ENCODE measurements at regions not wholly inside any gene's neighbourhood (a gene's known extent, or its start where the extent isn't known, plus 50 kb on each side); places are given as distances from the start of the nearest gene placed in this dataset.

GRCh38 chr1:56301791-56302190, 277.6 kb downstream of the PLPP3 start:
- H3K4me3 ChIP-seq (ENCODE audit: low read length) = no peak overlapping the region
- no peaks in the 10 kb centered on the region for H3K36me3 ChIP-seq (ENCODE audit: insufficient read depth, low read length)
- H3K4me1 ChIP-seq (ENCODE audit: insufficient read depth, low read length) = no peaks in the 10 kb centered on the region
- no peak overlapping the region for H2AFZ ChIP-seq (ENCODE audit: low read depth, low read length)
- no peaks in the 10 kb centered on the region for H3K9me3 ChIP-seq (ENCODE audit: low read length)
- no peaks in the 10 kb centered on the region for H3K27me3 ChIP-seq (ENCODE audit: insufficient read depth, low read length)

- no peaks in the 10 kb centered on the region for H3K4me1 ChIP-seq (ENCODE audit: insufficient read depth, low read length)
- no peak overlapping the region for H3K4me3 ChIP-seq (ENCODE audit: low read length)
- H3K36me3 ChIP-seq (ENCODE audit: insufficient read depth, low read length) = no peaks in the 10 kb centered on the region
- H3K9me3 ChIP-seq (ENCODE audit: low read length) = no peaks in the 10 kb centered on the region
- no peak overlapping the region for H2AFZ ChIP-seq (ENCODE audit: low read depth, low read length)
- H3K27me3 ChIP-seq (ENCODE audit: insufficient read depth, low read length) = no peaks in the 10 kb centered on the region
Observed at GRCh38 chr1:56300836-56301235, 278.5 kb downstream of the PLPP3 start.

GRCh38 chr1:56298866-56299265, 280.5 kb downstream of the PLPP3 start:
- H3K4me3 ChIP-seq (ENCODE audit: low read length) = no peak overlapping the region
- H3K9me3 ChIP-seq (ENCODE audit: low read length) = no peaks in the 10 kb centered on the region
- no peaks in the 10 kb centered on the region for H3K27me3 ChIP-seq (ENCODE audit: insufficient read depth, low read length)
- H3K36me3 ChIP-seq (ENCODE audit: insufficient read depth, low read length) = no peaks in the 10 kb centered on the region
- no peaks in the 10 kb centered on the region for H3K4me1 ChIP-seq (ENCODE audit: insufficient read depth, low read length)
- H2AFZ ChIP-seq (ENCODE audit: low read depth, low read length) = no peak overlapping the region

GRCh38 chr1:56297904-56298303, 281.5 kb downstream of the PLPP3 start:
- Histone ChIP-seq H3K27me3 (ENCODE audit: insufficient read depth, low read length) (no peaks in the 10 kb centered on the region), H2AFZ (ENCODE audit: low read depth, low read length) (no peak overlapping the region), H3K4me3 (ENCODE audit: low read length) (no peak overlapping the region), H3K4me1 (ENCODE audit: insufficient read depth, low read length) (no peaks in the 10 kb centered on the region), H3K9me3 (ENCODE audit: low read length) (no peaks in the 10 kb centered on the region), H3K36me3 (ENCODE audit: insufficient read depth, low read length) (no peaks in the 10 kb centered on the region)

- Histone ChIP-seq H3K36me3 (ENCODE audit: insufficient read depth, low read length) (no peaks in the 10 kb centered on the region), H3K4me1 (ENCODE audit: insufficient read depth, low read length) (no peaks in the 10 kb centered on the region), H3K27me3 (ENCODE audit: insufficient read depth, low read length) (no peaks in the 10 kb centered on the region), H3K9me3 (ENCODE audit: low read length) (no peaks in the 10 kb centered on the region), H3K4me3 (ENCODE audit: low read length) (no peak overlapping the region), H2AFZ (ENCODE audit: low read depth, low read length) (no peak overlapping the region)
Observed at GRCh38 chr1:56297208-56297607, 282.2 kb downstream of the PLPP3 start.

GRCh38 chr1:56295949-56296929, 283.1 kb downstream of the PLPP3 start:
- Histone ChIP-seq H3K36me3 (ENCODE audit: insufficient read depth, low read length) (no peaks in the 10 kb centered on the region), H3K9me3 (ENCODE audit: low read length) (no peaks in the 10 kb centered on the region)

GRCh38 chr1:56291374-56291919, 287.9 kb downstream of the PLPP3 start:
- H2AFZ ChIP-seq (ENCODE audit: low read depth, low read length) = no peak overlapping the region
- H3K27me3 ChIP-seq (ENCODE audit: insufficient read depth, low read length) = no peaks in the 10 kb centered on the region
- no peaks in the 10 kb centered on the region for H3K9me3 ChIP-seq (ENCODE audit: low read length)
- H3K36me3 ChIP-seq (ENCODE audit: insufficient read depth, low read length) = no peaks in the 10 kb centered on the region
- H3K4me3 ChIP-seq (ENCODE audit: low read length) = no peak overlapping the region
- peaks cover 9% of the 10 kb centered on the region for H3K4me1 ChIP-seq (ENCODE audit: insufficient read depth, low read length)

More at GRCh38 chr1:56295949-56296929, 283.1 kb downstream of the PLPP3 start:
- H2AFZ ChIP-seq (ENCODE audit: low read depth, low read length) = no peak overlapping the region
- no peak overlapping the region for H3K4me3 ChIP-seq (ENCODE audit: low read length)
- peaks cover 6% of the 10 kb centered on the region for H3K4me1 ChIP-seq (ENCODE audit: insufficient read depth, low read length)
- no peaks in the 10 kb centered on the region for H3K27me3 ChIP-seq (ENCODE audit: insufficient read depth, low read length)

- no peak overlapping the region for H3K4me3 ChIP-seq (ENCODE audit: low read length)
- H3K27me3 ChIP-seq (ENCODE audit: insufficient read depth, low read length) = no peaks in the 10 kb centered on the region
- H2AFZ ChIP-seq (ENCODE audit: low read depth, low read length) = no peak overlapping the region
- H3K36me3 ChIP-seq (ENCODE audit: insufficient read depth, low read length) = no peaks in the 10 kb centered on the region
- H3K4me1 ChIP-seq (ENCODE audit: insufficient read depth, low read length) = peaks cover 15% of the 10 kb centered on the region
- no peaks in the 10 kb centered on the region for H3K9me3 ChIP-seq (ENCODE audit: low read length)
Observed at GRCh38 chr1:56289260-56289659, 290.1 kb downstream of the PLPP3 start.

GRCh38 chr1:56287721-56288120, 291.6 kb downstream of the PLPP3 start:
- Histone ChIP-seq H3K9me3 (ENCODE audit: low read length) (no peaks in the 10 kb centered on the region), H3K4me1 (ENCODE audit: insufficient read depth, low read length) (peaks cover 15% of the 10 kb centered on the region), H3K4me3 (ENCODE audit: low read length) (no peak overlapping the region), H3K36me3 (ENCODE audit: insufficient read depth, low read length) (no peaks in the 10 kb centered on the region), H3K27me3 (ENCODE audit: insufficient read depth, low read length) (no peaks in the 10 kb centered on the region), H2AFZ (ENCODE audit: low read depth, low read length) (no peak overlapping the region)

GRCh38 chr1:56286956-56287355, 292.4 kb downstream of the PLPP3 start:
- H3K9me3 ChIP-seq (ENCODE audit: low read length) = no peaks in the 10 kb centered on the region
- H2AFZ ChIP-seq (ENCODE audit: low read depth, low read length) = no peak overlapping the region
- no peak overlapping the region for H3K4me3 ChIP-seq (ENCODE audit: low read length)
- H3K4me1 ChIP-seq (ENCODE audit: insufficient read depth, low read length) = peaks cover 15% of the 10 kb centered on the region
- H3K27me3 ChIP-seq (ENCODE audit: insufficient read depth, low read length) = no peaks in the 10 kb centered on the region
- H3K36me3 ChIP-seq (ENCODE audit: insufficient read depth, low read length) = no peaks in the 10 kb centered on the region

GRCh38 chr1:56286506-56286905, 292.9 kb downstream of the PLPP3 start:
- H2AFZ ChIP-seq (ENCODE audit: low read depth, low read length) = no peak overlapping the region

GRCh38 chr1:56285554-56286402, 293.6 kb downstream of the PLPP3 start:
- Histone ChIP-seq H3K4me3 (ENCODE audit: low read length) (no peak overlapping the region), H3K9me3 (ENCODE audit: low read length) (no peaks in the 10 kb centered on the region), H3K36me3 (ENCODE audit: insufficient read depth, low read length) (no peaks in the 10 kb centered on the region), H2AFZ (ENCODE audit: low read depth, low read length) (no peak overlapping the region), H3K4me1 (ENCODE audit: insufficient read depth, low read length) (peaks cover 5% of the 10 kb centered on the region), H3K27me3 (ENCODE audit: insufficient read depth, low read length) (no peaks in the 10 kb centered on the region)

More at GRCh38 chr1:56286506-56286905, 292.9 kb downstream of the PLPP3 start:
- Histone ChIP-seq H3K36me3 (ENCODE audit: insufficient read depth, low read length) (no peaks in the 10 kb centered on the region), H3K4me3 (ENCODE audit: low read length) (no peak overlapping the region), H3K9me3 (ENCODE audit: low read length) (no peaks in the 10 kb centered on the region), H3K27me3 (ENCODE audit: insufficient read depth, low read length) (no peaks in the 10 kb centered on the region), H3K4me1 (ENCODE audit: insufficient read depth, low read length) (peaks cover 11% of the 10 kb centered on the region)

GRCh38 chr1:56284928-56285327, 294.4 kb downstream of the PLPP3 start:
- Histone ChIP-seq H2AFZ (ENCODE audit: low read depth, low read length) (no peak overlapping the region), H3K4me3 (ENCODE audit: low read length) (no peak overlapping the region), H3K4me1 (ENCODE audit: insufficient read depth, low read length) (peaks cover 5% of the 10 kb centered on the region), H3K36me3 (ENCODE audit: insufficient read depth, low read length) (no peaks in the 10 kb centered on the region), H3K27me3 (ENCODE audit: insufficient read depth, low read length) (no peaks in the 10 kb centered on the region), H3K9me3 (ENCODE audit: low read length) (no peaks in the 10 kb centered on the region)

Data from neuron (in vitro differentiated cells).